NK-92 (cell line): ENCODE measurements at regions not wholly inside any gene's neighbourhood (a gene's known extent, or its start where the extent isn't known, plus 50 kb on each side); places are given as distances from the start of the nearest gene placed in this dataset.

Experiments
- DNase-seq: peaks from one replicate; lab custom pipeline; 2025; ENCODE audit not compliant: unreplicated experiment; lab: John Stamatoyannopoulos, UW

DNA sequence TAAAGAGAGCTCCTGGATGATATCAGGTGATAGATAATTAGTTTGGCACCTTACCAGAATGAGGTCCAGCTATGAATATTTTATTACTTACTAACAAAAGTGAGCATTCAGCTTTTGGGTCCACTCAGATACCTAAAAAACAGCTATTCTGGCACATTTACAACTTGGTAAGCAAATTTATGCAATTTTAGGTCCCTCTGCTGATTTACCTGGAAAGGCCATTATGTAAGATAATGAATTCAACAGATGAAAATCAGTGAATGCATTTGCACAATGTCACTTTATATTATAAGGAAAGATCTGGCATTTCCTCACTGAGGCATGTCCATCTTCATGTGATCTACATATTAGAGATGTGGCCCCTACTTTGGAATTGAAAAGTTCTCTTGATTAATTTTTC is 517.0 kb downstream of the SPRY1 start:
- no peak for DNase-seq

DNA sequence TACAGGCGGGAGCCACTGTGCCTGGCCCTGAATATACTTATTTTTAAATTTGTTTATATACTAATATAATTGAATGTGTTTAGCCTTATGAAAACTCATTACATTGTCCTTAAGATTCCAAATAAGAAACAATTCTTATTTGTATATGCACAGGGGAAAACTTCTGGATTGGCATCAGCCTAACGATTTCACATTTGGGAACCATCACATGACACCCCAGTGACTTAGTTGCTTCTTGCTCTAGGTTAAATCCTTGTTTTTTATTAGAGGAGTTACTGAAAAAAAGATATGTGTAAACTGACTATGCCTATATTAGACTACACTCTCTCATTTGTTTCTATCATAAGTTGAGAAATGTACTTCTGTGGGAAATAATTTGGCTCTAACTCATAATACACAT is 520.2 kb downstream of the SPRY1 start:
- DNase-seq = no peak

DNA sequence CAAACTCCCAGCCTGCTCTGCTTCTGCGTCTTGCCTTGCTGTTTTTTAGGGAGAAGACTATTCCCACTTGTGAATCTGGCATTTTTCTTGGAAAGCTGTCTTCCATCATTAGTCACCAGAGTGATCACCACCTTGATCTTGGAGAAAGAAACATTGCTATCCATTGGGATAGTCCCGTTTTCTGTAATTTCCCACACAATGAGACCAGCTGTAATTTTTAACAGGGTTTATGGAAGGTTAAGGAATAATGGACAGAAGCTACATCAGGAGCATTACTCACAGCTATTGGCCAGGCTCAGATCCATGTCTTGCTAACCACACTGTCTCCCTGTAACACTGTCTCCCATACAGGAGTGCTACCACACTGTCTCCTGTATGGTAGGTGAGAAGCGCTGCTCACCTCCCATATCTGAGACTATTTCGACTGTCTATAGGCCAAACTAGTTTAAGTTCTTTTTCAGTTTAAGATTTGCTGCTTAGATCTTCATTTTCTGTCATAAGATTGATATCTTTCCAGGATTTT is 523.0 kb downstream of the SPRY1 start:
- DNase-seq = no peak

DNA sequence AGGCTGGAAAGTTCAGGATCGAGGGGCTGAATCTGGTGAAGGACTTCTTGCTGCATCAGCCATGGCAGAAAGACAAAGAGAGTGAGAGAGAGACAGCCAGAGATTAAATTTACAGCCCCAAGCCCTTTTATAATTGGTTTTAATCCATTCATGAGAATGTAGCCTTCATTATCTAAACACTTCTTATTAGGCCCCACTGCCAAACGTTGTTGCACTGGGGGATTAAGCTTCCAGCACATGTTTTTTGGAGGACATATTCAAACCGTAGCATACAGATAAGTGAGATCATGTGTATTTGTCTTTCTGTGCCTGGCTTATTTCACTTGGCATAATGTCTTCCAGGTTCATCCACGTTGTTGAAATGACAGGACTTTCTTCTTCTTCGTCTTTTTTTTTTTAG is 524.7 kb downstream of the SPRY1 start:
- DNase-seq = no peak

DNA sequence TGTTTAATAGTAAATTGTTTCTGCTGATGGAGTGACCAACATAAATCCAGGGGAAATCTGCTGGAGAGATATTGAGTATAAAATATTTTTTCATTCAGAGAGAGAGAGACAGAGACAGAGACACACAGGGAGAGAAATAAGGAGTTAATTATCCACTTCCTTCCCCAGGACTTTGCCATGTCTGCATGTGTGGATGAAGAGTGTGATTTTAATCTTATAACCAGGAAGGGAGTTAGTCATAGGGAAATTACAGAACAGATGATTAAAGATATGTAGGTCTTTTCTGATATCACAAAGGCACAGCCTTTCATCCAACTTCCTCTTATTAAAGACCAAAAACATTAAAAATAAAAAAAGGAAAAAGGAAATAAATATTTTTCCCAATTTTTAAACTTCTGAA is 526.3 kb downstream of the SPRY1 start:
- no peak for DNase-seq

DNA sequence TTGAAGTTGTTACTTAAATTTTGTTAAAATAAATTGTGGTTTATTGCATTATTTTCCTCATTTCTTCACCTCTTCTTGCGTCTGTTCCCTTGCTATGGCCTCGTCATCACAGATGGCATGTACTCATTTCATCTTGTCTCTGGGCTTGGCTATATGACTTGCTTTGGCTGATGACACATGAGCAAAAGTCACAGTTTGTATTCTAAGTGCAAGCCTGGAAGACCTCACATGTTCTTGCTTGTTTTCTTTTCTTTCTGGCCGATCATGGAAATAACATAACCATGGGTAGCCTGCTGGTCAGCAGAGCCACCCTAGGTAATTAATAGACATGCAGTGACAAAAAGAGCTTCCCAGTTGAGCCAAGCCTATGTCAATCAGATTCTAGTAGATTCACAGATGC is 527.9 kb downstream of the SPRY1 start:
- DNase-seq = no peak

DNA sequence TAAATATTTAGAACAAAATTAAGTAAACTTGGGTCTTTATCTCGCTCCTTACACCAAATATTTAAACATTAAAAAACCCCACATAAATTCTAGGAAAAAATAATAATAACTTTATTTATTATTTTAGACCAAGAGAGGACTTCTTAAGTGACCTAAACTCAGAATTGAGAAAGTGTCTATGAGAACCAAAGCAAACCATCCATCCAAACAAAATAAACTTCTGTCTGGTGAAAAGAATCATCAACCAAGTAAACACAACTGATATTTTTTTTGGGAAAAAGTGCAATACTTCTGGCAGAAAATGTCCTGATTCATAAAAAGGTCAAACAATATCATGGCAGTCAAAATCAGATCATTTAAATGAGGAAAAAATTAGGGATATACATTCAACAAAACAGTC is 533.0 kb downstream of the SPRY1 start:
- DNase-seq = no peak

DNA sequence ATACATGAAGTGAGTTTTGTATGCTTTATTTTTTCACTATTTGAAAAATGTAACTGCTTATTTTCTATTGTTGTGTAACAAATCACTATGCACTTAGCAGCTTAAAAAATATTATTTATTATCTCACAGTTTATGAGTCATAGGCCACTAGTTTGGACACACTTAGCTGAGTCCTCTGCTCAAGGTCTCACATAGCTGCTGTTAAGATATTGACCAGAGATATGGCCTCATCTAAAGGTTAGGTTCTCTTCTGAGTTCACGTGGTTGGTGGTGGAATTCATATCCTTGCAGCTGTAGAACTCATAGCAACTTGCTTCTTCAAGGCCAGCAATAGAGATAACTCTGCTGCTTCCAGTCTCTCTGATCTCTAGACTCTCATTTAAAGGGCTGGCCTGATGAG is 534.4 kb downstream of the SPRY1 start:
- no peak for DNase-seq

DNA sequence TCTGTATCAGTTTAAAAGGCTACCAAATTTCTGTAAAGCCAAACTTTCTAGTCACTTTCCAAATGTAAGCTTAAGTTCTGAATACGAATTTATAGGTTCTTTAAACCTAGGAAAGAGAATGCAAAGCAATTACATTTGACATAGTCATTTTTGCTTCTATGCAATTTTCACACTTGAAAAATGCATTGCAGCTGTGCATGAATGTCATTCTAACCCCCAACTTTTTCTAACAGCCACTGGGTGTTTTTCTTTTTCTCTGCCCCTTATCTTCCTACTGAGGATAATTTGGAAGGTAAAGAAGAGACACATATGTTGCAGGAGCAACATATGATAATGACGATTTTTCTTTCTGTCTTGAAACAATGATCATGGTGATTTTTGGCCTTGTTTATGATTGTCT is 537.5 kb downstream of the SPRY1 start:
- no peak for DNase-seq

DNA sequence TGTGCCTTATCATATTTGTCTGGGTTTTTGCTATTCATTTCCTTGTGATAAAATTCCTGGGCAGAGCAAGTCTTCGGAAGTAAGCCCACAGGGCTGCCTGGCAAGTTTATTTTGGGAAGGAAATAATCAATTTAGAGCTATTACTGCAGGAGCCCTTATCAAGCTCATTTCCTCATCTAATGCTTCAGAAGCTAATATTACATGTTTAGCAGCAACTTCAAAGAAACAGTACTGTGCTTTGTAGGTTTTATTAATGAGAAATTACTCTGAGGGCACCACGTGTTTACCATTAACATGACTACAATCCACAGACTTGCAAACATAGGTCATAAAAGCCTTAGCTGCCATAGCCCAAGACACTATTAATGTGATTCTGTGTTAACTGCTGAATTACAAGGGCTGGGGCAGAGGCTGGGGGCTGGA is 540.0 kb downstream of the SPRY1 start:
- no peak for DNase-seq

DNA sequence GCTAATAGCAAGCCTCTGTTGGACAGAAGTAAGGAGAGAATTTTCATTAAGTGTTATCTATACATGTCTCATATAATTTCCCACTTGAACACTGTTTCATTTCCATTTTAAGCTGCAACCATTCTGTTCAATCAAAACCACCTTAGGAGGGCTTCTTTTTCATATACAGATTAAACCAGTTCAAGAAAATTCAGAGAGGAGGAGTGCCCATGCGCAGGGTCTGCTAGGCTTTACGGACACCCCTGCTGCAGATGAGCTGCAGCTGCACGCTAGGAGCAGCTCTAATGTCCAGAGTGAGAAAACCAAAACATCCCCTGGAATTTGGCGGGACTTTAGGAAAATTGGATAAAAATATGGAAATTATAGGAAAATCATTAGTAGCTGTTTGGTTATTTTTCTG is 541.0 kb downstream of the SPRY1 start:
- DNase-seq = no peak

DNA sequence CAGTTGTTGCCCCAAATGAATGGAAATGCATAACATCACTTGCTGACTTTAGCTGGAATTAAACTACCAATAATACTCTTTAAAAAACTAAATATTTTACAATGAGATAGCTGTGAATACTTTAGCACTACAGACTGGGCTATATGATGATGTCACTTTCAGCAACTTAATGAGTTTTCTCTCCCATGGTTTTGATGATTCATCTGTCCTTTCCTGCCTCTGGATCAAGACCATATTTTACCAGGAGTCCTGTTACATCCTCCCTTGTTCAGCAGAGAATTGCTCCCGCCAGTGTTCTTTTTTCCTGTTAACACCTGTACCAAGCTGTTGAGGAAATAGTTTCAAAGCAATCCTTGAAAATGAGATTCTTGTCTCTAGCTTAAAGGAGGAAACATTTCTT is 543.0 kb downstream of the SPRY1 start:
- no peak for DNase-seq

DNA sequence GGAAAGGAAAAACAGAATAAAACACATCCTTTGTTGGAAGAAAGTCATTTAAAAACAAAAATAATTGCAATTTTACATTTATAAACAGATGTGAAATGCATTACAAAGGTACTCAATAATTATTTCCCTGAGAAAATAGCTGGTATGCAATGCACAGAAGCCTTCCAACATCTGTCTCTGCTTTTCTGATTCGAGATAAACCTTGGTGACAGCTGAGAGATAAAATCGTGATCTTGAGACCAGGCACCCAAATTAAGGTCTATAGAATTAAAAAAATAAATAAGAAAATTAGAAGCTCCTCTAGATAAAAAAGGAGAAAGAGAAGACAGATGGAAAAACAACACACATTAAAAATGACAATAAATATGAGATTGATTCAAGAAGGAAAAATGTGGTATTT is 544.0 kb downstream of the SPRY1 start:
- no peak for DNase-seq

DNA sequence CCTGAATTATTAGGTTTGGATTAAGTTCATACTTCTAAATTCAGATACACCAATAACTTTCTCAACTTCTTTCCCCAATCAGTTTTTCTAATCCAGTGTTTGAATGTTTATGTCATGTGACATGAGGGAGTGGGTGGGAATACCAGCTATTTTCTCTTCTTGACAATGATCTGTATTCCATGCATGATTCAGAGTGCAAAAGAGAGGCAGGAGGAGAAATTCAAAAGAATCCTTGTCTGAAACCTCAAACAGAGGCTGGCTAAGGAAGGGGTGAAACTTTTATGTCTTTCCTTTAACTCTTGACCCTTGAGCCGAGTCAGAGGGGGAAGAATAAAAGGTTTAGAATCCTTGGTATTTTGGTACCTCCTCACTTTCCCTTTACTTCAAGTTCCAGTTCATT is 544.7 kb downstream of the SPRY1 start:
- DNase-seq = no peak

DNA sequence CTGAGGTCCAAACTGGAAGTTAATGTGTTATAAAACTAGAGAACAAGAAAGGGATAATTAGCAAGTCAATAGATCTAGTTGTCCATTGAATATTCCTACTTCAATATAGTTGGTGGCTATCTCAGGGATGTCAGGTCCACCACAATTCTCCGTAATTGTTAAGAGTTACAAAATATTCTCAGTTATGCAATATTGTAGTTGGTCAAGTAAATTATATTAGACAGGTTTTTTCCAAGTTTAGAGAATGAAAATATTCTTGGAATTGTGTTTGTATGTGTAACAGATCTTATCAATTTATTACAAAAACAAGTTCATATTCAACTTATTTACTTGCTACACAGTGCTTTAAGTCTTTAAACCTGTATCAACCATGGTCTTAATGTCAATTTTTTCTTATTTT is 547.4 kb downstream of the SPRY1 start:
- DNase-seq = no peak

DNA sequence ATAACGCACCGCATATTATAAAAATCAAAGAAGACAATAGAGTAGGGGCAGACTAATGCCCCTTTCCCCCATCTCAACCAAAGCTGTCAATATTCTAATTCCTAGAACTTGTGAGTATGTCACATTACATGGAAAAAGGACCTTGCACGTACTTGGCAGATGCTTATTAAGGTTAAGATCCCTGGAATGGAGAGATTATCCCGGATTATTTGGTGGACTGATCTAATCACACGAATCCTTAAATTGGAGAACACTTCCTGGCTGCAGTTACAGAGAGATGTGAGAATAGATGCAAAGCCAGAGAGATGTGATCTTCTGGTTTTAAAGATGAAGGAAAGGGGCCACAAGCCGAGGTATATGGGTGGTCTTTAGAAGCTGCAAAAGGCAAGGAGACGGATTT is 548.7 kb downstream of the SPRY1 start:
- no peak for DNase-seq

DNA sequence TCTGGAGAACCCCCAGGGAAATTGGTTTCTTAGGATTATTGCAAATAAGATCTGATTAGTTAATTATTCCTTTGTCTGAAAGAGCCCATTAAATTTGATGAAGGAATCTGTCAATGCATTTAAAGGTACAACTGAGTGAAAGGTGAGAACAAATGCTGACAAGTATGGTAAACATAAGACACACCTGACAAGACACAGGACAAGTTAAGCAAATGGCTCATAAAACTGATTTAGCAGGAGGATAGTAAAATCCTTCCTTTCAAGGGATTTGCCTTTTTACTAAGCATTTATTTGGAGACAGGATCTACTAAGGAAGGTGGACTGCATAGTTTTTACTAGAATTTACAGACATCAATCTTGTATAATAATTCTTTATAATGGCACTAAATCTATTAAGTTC is 553.9 kb downstream of the SPRY1 start:
- no peak for DNase-seq

DNA sequence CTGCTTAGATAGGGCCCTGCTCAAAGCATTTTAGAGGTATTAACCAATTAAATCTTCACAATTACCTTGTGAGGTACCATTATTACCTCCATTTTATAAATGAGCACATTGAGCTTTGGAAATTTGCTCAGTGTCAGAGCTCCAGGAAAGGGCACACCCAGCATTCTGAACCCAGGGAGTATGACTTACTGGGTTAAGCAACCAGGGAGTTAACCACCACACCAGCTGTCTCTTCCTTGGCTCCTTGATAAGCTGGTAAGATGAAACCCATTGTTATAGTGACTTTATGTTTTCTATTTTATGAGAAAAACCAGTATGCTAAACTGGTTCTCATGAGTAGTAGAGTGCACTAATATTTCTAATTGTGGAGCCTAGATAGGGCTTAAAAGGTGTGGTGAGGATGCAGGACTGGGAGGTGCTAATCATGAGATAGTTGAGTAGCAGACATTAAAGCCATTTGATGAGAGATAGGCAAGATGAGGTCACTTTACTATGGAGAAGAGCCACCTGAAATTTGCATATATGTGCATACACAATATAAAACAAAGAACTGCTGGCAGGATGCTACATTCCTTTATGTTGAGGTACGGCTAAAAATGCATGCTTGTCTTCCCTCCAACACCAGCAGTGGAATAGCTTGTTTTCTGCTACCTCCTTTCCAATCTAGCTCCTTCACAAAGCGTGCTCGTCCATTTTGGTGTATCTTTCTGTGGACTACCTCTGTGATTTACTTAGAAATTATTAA is 556.1 kb downstream of the SPRY1 start:
- DNase-seq = no peak

DNA sequence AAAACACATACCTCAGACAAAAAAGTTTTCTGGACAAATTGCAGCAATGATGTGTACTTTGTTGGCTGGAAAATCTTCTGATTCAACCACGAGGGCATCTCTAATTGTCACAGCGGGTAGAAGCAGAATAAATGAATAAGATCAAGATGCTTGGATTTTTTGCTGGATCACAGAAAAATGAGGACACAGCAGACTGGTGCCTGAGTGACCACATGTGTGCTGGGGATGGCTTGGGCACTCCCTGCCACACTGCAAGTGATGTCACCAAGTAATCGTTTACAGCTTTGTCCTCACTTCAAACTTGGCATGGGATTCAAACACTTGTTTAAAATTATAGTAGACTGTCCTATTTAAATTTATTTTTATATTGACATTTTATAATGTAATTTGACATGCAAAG is 557.0 kb downstream of the SPRY1 start:
- no peak for DNase-seq

DNA sequence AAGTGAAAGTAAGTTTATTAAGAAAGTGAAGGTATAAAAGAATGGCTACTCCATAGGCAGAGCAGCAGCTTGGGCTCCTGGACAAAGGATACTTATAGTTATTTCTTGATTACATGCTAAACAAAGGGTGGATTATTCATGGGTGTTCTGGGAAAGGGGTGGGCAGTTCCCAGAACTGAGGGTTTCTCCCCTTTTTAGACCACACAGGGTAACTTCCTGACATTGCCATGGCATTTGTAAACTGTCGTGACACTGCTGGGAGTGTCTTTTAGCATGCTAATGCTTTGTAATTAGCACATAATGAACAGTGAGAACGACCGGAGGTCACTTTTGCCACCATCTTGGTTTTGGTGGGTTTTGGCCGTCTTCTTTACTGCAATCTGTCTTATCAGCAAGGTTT is 557.6 kb downstream of the SPRY1 start:
- no peak for DNase-seq

DNA sequence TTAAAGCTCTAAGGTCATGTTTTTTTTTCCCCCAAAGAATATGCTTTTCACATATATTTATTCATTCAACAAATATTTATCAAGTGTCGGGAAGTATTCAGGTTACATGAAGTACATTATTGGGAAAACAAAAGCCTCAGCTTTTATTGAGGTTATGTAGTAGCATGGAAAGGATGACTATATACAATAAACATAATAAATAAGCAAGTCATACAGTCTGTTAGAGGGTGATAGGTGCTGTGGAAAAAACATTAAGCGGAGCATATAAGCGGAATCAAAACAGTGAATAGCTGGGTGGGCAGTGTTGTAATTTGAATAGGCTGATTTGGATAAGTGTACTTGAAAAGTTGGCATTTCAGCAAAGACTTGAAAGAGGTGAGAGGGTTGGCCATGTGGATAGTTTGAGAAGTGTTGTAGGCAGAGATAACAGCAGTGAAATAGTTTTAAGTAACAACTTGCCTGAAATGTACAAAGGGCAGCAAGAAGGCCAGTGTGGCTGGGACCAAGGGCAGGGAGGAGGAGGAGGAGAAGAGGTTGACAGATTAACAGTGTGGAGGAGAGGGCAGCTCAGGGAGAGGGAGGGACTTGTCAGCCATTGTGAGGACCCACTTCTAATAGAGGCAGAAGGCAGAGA is 558.7 kb downstream of the SPRY1 start:
- no peak for DNase-seq

DNA sequence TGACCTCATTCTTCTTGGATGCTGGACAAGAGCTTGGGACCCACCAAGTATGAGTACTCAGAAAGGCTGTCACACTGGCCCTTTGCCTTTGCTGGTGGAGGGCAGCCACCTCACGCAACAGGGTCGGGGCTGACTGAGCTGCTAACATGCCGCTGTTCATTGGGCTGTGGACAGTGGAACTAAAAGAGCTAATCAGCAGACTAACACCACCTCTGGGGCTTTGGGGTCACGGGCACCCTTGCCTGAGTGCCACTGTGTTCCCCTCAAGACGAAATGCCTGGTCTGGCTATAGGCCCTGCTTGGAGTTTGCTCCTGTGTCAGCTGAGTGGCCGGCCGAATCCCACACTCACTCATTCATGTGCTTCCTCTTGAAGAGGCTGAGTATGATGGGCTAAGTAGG is 559.6 kb downstream of the SPRY1 start:
- DNase-seq = no peak
